Right hindlimb (tissue), 1 donor: ENCODE measurements at regions not wholly inside any gene's neighbourhood (a gene's known extent, or its start where the extent isn't known, plus 50 kb on each side); places are given as distances from the start of the nearest gene placed in this dataset.
"Not testable (repeated sequence)": the region's sequence is repeated elsewhere in the genome, so short reads cannot be mapped to it uniquely, and the experiment has no call there.

Source experiments
- DNase-seq: peaks from one replicate; pipeline ENCODE4 v3.0.0-alpha.2; 2018

GRCh38 chr4:24363751-24364150 lies 220.6 kb downstream of the DHX15 start:
- DNase-seq = no peak

GRCh38 chr4:24352112-24352511 lies 232.2 kb downstream of the DHX15 start:
- DNase-seq = no peak

DNA sequence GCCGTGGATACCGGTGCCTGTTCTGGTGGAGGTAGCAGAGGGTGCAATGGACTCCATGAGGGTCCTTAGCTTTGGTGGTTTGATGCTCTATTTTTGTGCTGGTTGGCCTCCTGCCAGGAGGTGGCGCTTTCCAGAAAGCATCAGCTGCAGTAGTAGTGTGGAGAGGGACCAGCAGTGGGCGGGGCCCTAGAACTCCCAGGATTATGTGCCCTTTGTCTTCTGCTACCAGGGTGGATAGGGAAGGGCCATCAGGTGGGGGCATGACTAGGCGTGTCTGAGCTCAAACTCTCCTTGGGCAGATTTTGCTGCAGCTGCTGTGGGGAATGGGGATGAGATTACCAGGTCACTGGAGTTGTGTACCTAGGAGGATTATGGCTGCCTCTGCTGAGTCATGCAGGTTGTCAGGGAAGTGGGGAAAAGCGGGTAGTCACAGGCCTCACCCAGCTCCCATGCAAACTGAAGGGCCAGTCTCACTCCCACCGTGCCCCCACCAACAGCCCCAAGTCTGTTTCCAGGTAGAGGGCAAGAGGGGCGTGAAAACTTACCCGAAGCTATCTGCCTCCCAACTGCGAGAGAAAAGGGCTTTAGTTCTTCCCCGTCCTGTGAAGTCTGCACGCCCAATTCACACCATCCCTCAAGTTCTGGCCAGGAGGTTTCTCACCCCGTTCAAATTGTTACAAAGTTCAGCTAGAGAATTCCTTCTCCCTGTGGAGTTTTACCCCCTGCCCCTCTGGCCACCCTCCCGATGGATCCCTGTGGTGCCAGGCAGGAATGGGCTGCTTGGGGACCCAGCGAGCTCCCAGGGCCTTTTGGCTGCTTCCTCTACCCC lies 235.0 kb downstream of the DHX15 start:
- DNase-seq = not testable (repeated sequence)

DNA sequence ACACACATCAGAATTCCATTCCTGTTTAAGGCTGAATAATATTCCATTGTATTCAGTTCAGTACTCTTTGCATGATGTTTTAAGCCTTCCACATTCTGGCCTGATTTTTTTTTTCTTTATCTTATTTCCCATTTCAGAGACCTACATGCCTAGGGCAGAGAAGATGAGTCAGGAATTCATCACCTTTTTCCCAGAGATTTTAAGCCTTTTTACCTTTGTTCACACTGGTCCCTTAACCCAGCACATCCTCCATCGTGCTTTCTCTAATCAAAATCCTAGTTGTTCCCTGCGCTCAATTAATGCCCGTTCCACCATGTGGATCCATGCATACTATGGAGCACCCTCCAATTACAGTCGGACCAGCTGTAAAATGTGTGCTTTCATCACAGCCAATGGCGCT lies 245.1 kb downstream of the DHX15 start:
- DNase-seq = no peak

- no peak for DNase-seq
These were observed 246.7 kb downstream of the DHX15 start for GRCh38 chr4:24337451-24338190.

- no peak for DNase-seq
These were observed 248.7 kb downstream of the DHX15 start for GRCh38 chr4:24335616-24336015.

DNA sequence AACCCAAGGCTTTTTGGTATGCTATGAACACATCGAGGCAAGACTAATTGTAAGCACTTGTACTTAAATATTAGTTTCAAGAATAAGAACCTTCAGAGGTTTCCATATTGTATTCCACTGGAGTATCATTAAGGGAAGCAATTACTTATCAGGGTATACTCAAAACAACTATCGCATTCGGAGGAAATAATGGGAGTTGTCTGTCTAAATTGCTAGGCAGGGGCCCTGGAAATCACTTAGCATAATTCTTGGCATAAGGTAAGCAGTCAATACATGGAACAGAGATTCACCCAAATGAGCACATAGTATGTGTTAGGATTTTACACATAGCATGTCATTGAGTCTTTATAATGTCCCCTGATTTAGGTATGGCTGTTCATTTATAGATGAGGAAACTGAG lies 249.4 kb downstream of the DHX15 start:
- DNase-seq = no peak

DNA sequence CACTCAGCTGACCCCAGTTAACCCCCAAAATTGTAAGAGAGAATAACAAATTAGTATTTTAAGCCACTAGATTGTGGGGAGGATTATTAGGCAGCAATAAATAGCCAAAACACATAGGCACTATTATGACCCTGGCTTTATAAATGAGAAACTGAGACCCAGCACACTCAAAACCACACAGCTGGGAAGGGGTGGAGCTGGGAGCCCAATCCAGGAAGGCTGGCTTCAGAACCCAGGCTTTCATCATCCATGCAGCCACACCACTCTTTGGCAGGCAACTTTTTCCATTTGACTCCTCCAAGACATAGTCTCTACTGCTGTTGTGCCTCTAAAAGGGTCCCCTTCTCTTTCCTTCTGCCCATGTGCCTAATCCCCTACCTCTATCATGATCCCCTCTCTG lies 253.8 kb downstream of the DHX15 start:
- no peak for DNase-seq

- no peak for DNase-seq
These were observed 254.2 kb downstream of the DHX15 start for GRCh38 chr4:24330172-24330571.

DNA sequence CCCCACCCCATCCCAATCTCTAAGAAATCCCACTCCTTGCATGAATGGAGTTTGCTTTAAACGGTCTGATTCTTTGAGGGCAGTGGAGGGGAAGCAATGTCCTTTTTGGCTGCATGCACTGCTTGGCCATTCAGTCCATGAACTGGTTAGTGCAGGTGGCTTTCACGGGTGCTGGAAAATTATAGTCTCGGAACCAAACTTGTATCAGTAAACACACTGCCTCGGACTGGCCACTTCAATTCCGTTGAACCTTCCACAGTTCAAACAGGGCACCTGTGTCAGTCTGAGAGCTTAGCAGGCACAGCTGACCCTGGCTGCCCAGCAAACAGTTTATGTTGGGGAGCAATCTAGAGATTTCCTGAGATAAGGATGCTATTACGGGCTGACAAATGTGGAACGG lies 255.6 kb downstream of the DHX15 start:
- DNase-seq = no peak

GRCh38 chr4:24328310-24328709 lies 256.0 kb downstream of the DHX15 start:
- no peak for DNase-seq

DNA sequence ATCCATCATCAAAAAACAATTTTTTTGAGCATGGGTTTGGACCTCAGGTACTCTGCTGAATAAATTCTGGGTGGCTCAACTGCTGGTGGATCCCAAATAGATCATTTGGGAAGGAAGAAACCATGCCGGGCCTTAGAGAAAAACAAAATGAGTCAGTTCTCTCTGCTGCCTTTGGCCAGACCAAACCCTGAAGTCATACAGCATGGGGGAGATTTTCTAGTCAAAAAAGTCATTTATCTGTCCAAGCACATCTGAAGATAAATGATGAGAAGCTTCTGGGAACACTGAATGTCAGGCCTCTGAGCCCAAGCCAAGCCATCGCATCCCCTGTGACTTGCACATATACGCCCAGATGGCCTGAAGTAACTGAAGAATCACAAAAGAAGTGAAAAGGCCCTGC lies 261.4 kb downstream of the DHX15 start:
- no peak for DNase-seq

DNA sequence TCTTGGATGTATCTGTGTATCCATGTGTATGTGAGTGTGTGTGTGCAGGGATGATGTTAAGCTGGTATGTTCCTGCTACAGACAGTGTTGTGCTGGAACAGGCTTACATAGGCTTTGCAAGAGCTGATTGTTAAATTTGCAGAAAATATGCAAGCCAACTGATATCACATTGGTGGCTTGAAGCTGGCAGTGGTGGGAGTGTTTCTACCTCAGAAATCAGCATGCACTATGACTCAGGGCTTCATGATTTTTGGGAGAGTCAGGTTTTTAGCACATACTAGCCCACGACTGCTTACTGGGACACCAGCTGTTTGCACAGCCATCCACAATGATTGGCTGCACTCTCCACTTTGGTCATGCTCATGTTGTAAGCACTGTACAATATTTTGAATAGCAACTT lies 261.8 kb downstream of the DHX15 start:
- DNase-seq = no peak

- DNase-seq = no peak
These were observed 262.7 kb downstream of the DHX15 start for GRCh38 chr4:24321616-24322015.

DNA sequence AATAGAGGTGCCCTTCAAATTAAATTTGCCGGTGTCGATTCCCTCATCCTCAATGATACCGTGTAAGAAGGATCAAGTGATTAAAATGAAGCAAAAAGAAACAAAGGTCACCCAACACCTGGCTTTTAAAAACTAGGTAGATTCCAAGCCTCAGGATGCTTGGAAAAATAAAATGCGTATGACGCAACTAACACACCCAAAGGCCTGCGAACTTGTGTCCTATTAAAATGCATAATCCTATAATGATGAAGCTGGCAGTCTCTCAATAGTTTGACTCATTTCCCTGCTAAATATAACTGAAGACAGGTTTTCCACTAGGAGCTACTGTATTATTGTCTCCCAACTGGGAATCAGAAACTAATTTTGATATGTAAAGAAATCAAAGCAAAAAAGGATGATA lies 263.2 kb downstream of the DHX15 start:
- DNase-seq = no peak

GRCh38 chr4:24319387-24319786 lies 265.0 kb downstream of the DHX15 start:
- DNase-seq = no peak

DNA sequence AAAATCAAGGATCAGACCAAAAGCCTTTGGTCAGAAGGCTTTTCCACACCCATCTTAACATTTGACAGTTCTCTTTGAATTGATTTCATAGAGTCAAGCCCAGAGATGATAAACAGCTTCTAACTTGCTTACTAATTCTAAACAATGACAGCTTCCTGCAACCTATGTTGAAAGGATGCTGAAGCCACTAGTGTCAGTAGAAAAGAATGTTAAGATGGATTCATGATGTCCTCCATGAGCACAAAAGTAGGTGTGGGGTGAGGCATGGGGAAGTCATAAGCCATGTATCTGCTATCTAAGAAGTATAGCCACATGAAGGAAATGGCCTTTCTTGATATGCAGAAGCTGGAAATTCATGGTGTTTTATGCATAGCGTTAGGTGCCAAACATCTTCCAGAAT lies 269.3 kb downstream of the DHX15 start:
- no peak for DNase-seq

GRCh38 chr4:24312261-24312913 lies 272.0 kb downstream of the DHX15 start:
- no peak for DNase-seq

- no peak for DNase-seq
These were observed 280.4 kb downstream of the DHX15 start for GRCh38 chr4:24303926-24304325.

- no peak for DNase-seq
These were observed 285.4 kb downstream of the DHX15 start for GRCh38 chr4:24298911-24299310.

DNA sequence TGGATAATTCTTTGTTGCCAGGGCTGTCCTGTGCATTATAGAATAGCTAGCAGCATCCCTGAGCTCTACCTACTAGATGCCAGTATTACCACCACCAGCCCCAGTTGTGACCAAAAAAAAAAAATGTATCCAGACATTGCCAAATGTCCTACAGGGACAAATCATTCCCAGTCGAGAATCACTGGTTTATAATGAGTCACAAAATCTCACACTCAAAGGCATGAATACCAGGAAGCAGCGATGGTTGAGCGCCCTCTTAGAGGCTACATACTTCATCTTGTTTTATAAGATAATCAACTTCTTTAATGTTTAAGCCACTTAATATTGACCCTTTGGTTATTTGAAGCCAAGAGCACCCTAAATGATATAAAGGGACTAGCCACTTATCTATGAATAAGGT lies 297.3 kb downstream of the DHX15 start:
- DNase-seq = no peak

DNA sequence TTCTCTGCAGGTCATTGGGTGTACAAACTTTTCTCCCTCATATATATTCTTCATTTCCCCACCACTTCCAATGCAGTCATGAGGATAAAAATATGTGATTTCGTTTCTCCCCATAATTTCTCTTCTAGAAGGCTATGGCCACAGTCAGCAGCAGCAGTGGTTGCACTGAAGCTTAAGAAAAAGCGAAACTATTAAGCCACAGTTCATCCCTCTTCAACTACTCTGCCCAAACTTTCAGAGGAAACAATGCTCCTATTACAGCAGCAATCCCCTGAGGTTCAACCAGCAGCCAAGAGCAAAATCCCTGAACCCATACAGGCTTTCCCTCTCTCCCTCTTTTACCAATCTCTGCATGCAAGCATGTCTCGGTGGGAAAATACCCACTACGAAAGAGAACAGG lies 298.6 kb downstream of the DHX15 start:
- no peak for DNase-seq

GRCh38 chr4:24282446-24282845 lies 301.9 kb downstream of the DHX15 start:
- no peak for DNase-seq

- DNase-seq = no peak
These were observed 304.4 kb downstream of the DHX15 start for GRCh38 chr4:24279911-24280375.
